ENCODE measurements at regions not wholly inside any gene's neighbourhood (a gene's known extent, or its start where the extent isn't known, plus 50 kb on each side); places are given as distances from the start of the nearest gene placed in this dataset.

GRCh38 chr1:187716160-187716559 lies 887.4 kb downstream of the PLA2G4A start:
- no peak for TF ChIP-seq EZH2 (IDR thresholded peaks at IDR 0.05; ENCODE audit: insufficient read depth, poor library complexity, severe bottlenecking)
- TF ChIP-seq EZH2phosphoT487 (IDR thresholded peaks at IDR 0.05; ENCODE audit: insufficient read depth, low read depth), result no peak
